Transverse colon (tissue), 4 donors: ENCODE measurements at regions not wholly inside any gene's neighbourhood (a gene's known extent, or its start where the extent isn't known, plus 50 kb on each side); places are given as distances from the start of the nearest gene placed in this dataset.

ENCODE experiments used
- DNase-seq: peaks from one replicate; pipeline ENCODE4 v3.0.0-alpha.2; 2019
- H3K27ac ChIP-seq, 4 donors: fragments of 200-600 bp; sonication (generic); 2 replicates each; pipeline ENCODE4 v1.5.1; 2016 to 2018; ENCODE audit warnings: inconsistent platforms in 4 of 4
- H3K27me3 ChIP-seq: fragments of 200-600 bp; sonication (generic); 2 replicates; pipeline ENCODE4 v1.5.1; 2017; ENCODE audit warnings: inconsistent platforms
- H3K36me3 ChIP-seq, 4 donors: fragments of 200-600 bp; sonication (generic); 2 replicates each; pipeline ENCODE4 v1.5.1; 2017 to 2019; ENCODE audit warnings: inconsistent platforms in 4 of 4
- H3K4me1 ChIP-seq, 4 donors: fragments of 200-600 bp; sonication (generic); 2 replicates each; pipeline ENCODE4 v1.5.1; 2017 to 2020; ENCODE audit warnings: inconsistent platforms in 4 of 4
- H3K4me3 ChIP-seq, 4 donors: fragments of 200-600 bp; sonication (generic); 1 replicate in 1 of 4; 2 replicates in 3 of 4; pipeline versions ENCODE4 v1.5.1 to v1.6.1; 2017 to 2019; ENCODE audit warnings: inconsistent platforms in 4 of 4
- H3K9me3 ChIP-seq, 2 donors: fragments of 200-600 bp; sonication (generic); 2 replicates each; pipeline ENCODE4 v1.5.1; 2017 to 2019; ENCODE audit warnings: inconsistent platforms in 2 of 2
- CTCF ChIP-seq, 5 experiments: fragments of 200-600 bp in 3 of 5; fragments of 450-650 bp in 2 of 5; sonication (generic) in 3 of 5; IDR thresholded peaks; 1 replicate in 2 of 5; 2 replicates in 3 of 5; pipeline ENCODE4 v1.5.1; 2016 to 2017; ENCODE audit warnings: antibody characterized with exemption in 5 of 5, inconsistent platforms in 3 of 5, mild to moderate bottlenecking in 2 of 5, moderate library complexity in 1 of 5
- EP300 ChIP-seq: sonication (generic); formaldehyde crosslinking; IDR thresholded peaks from one replicate; pipeline ENCODE4 v1.6.1; 2017; ENCODE audit warnings: antibody characterized with exemption, low read depth
- POLR2A ChIP-seq: fragments of 450-650 bp; IDR thresholded peaks from one replicate; pipeline ENCODE4 v1.6.1; 2016; ENCODE audit warnings: antibody characterized with exemption, mild to moderate bottlenecking, moderate library complexity
- POLR2AphosphoS5 ChIP-seq, 3 donors: sonication (generic); formaldehyde crosslinking; IDR thresholded peaks; one replicate each; pipeline ENCODE4 v1.6.1; 2016; ENCODE audit warnings: antibody characterized with exemption in 3 of 3
- whole genome bisulfite sequencing, 2 donors: methylation state at CpG; one replicate each; pipeline ENCODE4 v1.1.5; 2018; ENCODE audit warnings: low coverage in 1 of 2; 5-methylcytosine and 5-hydroxymethylcytosine counted together
- in situ Hi-C, 4 donors: fragments of 200-750 bp; cut with MboI; loops; one replicate each; pipeline versions ENCODE4 v1.15.0 to v1.15.1; 2017; ENCODE audit warnings: low sequenced_read_pairs in 3 of 4, low pct_ligation_motif_present in 1 of 4, low pct_unique_long_range_greater_than_20kb in 1 of 4
- intact Hi-C: fragments of 100-400 bp; cut with DNase I; formaldehyde crosslinking; loops from one replicate; pipeline ENCODE4 v1.15.1; 2023; ENCODE audit warnings: low total_unique reads

GRCh38 chr19:16005925-16006324 is 57.1 kb downstream of the OR10H4 start:
- peaks cover 6 to 14% (median 6%) of the 10 kb centered on the region in 4 donors for H3K4me1 ChIP-seq
- H3K4me3 ChIP-seq: no peak overlapping the region
- no peaks in the 10 kb centered on the region for H3K9me3 ChIP-seq
- H3K27ac ChIP-seq: no peak overlapping the region
- no peaks in the 10 kb centered on the region for H3K27me3 ChIP-seq
- H3K36me3 ChIP-seq: no peaks in the 10 kb centered on the region
- no peak for DNase-seq
- TF ChIP-seq EP300 (no peak), POLR2A (no peak)
- intact Hi-C loops (no loop called here), in situ Hi-C loops (loop anchor here in 2 of 4 donors (25.0 kb wide), 1 partner anchor 394 kb away; the partner anchor contains the start of gene CYP4F8 (in 2 of the 2))
- 55 to 100% methylated on average over 1 to 3 of the region's 3 CpGs for WGBS, 2 donors

- H3K4me1 ChIP-seq: no peaks in the 10 kb centered on the region
- H3K27me3 ChIP-seq: no peaks in the 10 kb centered on the region
- no peaks in the 10 kb centered on the region for H3K9me3 ChIP-seq
- H3K36me3 ChIP-seq: no peaks in the 10 kb centered on the region
- intact Hi-C loops: no loop called here
- H3K27ac ChIP-seq: no peak overlapping the region
- WGBS, 2 donors: 88% methylated on average over 4 of the region's 4 CpGs; no CpG with 5 or more reads in 1 of the 2 donors
- TF ChIP-seq CTCF (IDR thresholded peaks at IDR 0.05) (no peak), EP300 (no peak), POLR2AphosphoS5 (IDR thresholded peaks at IDR 0.05) (no peak), POLR2A (no peak)
- DNase-seq: no peak
- in situ Hi-C loops: loop anchor here in 2 of 4 donors (25.0 kb wide), 1 partner anchor 400 kb away; the partner anchor contains the start of gene CYP4F8 (in 2 of the 2)
- no peak overlapping the region for H3K4me3 ChIP-seq
Measured at GRCh38 chr19:16012552-16012951, 63.7 kb upstream of the TPM4 start.

GRCh38 chr19:16013181-16013850 is 63.0 kb upstream of the TPM4 start:
- in situ Hi-C loops: loop anchor here in 2 of 4 donors (25.0 kb wide), 1 partner anchor 401 kb away; the partner anchor contains the start of gene CYP4F8 (in 2 of the 2)
- no peaks in the 10 kb centered on the region for H3K9me3 ChIP-seq
- no peak overlapping the region for H3K4me3 ChIP-seq
- no peaks in the 10 kb centered on the region for H3K4me1 ChIP-seq
- no peaks in the 10 kb centered on the region for H3K27me3 ChIP-seq
- TF ChIP-seq CTCF (IDR thresholded peaks at IDR 0.05) (no peak), POLR2AphosphoS5 (IDR thresholded peaks at IDR 0.05) (no peak), EP300 (no peak), POLR2A (no peak)
- DNase-seq: no peak
- no peaks in the 10 kb centered on the region for H3K36me3 ChIP-seq
- no peak overlapping the region for H3K27ac ChIP-seq
- WGBS, 2 donors: 97% methylated on average over 11 of the region's 11 CpGs; no CpG with 5 or more reads in 1 of the 2 donors
- intact Hi-C loops: no loop called here

- H3K27me3 ChIP-seq: no peaks in the 10 kb centered on the region
- H3K4me3 ChIP-seq: no peak overlapping the region
- H3K9me3 ChIP-seq: no peaks in the 10 kb centered on the region
- H3K4me1 ChIP-seq: no peaks in the 10 kb centered on the region
- no peak overlapping the region for H3K27ac ChIP-seq
- H3K36me3 ChIP-seq: no peaks in the 10 kb centered on the region
- 90 to 93% methylated on average over 7 to 31 of the region's 31 CpGs for WGBS, 2 donors
- TF ChIP-seq EP300 (no peak), POLR2AphosphoS5 (IDR thresholded peaks at IDR 0.05) (no peak), POLR2A (no peak), CTCF (IDR thresholded peaks at IDR 0.05) (no peak)
- no peak for DNase-seq
- intact Hi-C loops: no loop called here
- in situ Hi-C loops: loop anchor here in 2 of 4 donors (25.0 kb wide), 1 partner anchor 402 kb away; the partner anchor contains the start of gene CYP4F8 (in 2 of the 2)
Measured at GRCh38 chr19:16013851-16014840, 62.1 kb upstream of the TPM4 start.
